Adrenal gland (tissue), 5 donors: ENCODE measurements at regions not wholly inside any gene's neighbourhood (a gene's known extent, or its start where the extent isn't known, plus 50 kb on each side); places are given as distances from the start of the nearest gene placed in this dataset.

Experiments used
- CTCF ChIP-seq, 6 experiments: fragments of 450-650 bp in 4 of 6; fragments of 200-600 bp in 2 of 6; sonication (generic) in 1 of 6; IDR thresholded peaks; 1 replicate in 5 of 6; 2 replicates in 1 of 6; pipeline versions ENCODE4 v1.5.1 to v1.8.0; 2016 to 2021; ENCODE audit warnings: antibody characterized with exemption in 6 of 6, mild to moderate bottlenecking in 2 of 6, moderate library complexity in 1 of 6
- POLR2A ChIP-seq, 2 donors: fragments of 450-650 bp; IDR thresholded peaks; one replicate each; pipeline ENCODE4 v1.6.1; 2017; ENCODE audit warnings: antibody characterized with exemption in 2 of 2, mild to moderate bottlenecking in 2 of 2, moderate library complexity in 1 of 2
- donor health status: DM: no; HTN: no; CAD: no.

GRCh38 chr4:152064753-152065152, 303.9 kb upstream of the GATB start:
- TF ChIP-seq POLR2A (IDR thresholded peaks at IDR 0.05) (no peak), CTCF (IDR thresholded peaks at IDR 0.05) (no peak)
